IPS-20b (cell line): ENCODE measurements at regions not wholly inside any gene's neighbourhood (a gene's known extent, or its start where the extent isn't known, plus 50 kb on each side); places are given as distances from the start of the nearest gene placed in this dataset.

Experiments used
- H3K27ac ChIP-seq: one replicate; pipeline ENCODE4 v1.5.1; 2013; ENCODE audit warnings: low read length
- H3K27me3 ChIP-seq: 2 replicates; pipeline ENCODE4 v1.6.1; 2013; ENCODE audit warnings: mild to moderate bottlenecking, low read length, inconsistent platforms; ENCODE audit not compliant: insufficient read depth
- H3K36me3 ChIP-seq: 2 replicates; pipeline ENCODE4 v1.6.1; 2013; ENCODE audit warnings: low read depth, mild to moderate bottlenecking, inconsistent platforms, low read length, moderate library complexity; ENCODE audit not compliant: insufficient read depth
- H3K4me1 ChIP-seq: 2 replicates; pipeline ENCODE4 v1.6.1; 2013; ENCODE audit warnings: mild to moderate bottlenecking, control low read depth, inconsistent platforms, low read length, moderate library complexity; ENCODE audit not compliant: insufficient read depth
- H3K4me3 ChIP-seq: 2 replicates; pipeline ENCODE4 v1.5.1; 2013; ENCODE audit warnings: mild to moderate bottlenecking, low read length, inconsistent platforms
- H3K9ac ChIP-seq: 2 replicates; pipeline ENCODE4 v1.6.1; 2013; ENCODE audit warnings: low read depth, mild to moderate bottlenecking, inconsistent platforms, low read length, moderate library complexity
- H3K9me3 ChIP-seq: 2 replicates; pipeline ENCODE4 v1.6.1; 2013; ENCODE audit warnings: mild to moderate bottlenecking, low read depth, low read length, inconsistent platforms; ENCODE audit not compliant: insufficient read depth

- Histone ChIP-seq H3K27me3 (no peaks in the 10 kb centered on the region), H3K9ac (no peak overlapping the region), H3K4me1 (no peaks in the 10 kb centered on the region; the same call in 1 of the 2 replicates), H3K27ac (no peak overlapping the region), H3K4me3 (no peak overlapping the region), H3K9me3 (peaks cover 21% of the 10 kb centered on the region), H3K36me3 (no peaks in the 10 kb centered on the region)
Observed at GRCh38 chr12:113580437-113580836, 108.8 kb upstream of the LHX5 start.

DNA sequence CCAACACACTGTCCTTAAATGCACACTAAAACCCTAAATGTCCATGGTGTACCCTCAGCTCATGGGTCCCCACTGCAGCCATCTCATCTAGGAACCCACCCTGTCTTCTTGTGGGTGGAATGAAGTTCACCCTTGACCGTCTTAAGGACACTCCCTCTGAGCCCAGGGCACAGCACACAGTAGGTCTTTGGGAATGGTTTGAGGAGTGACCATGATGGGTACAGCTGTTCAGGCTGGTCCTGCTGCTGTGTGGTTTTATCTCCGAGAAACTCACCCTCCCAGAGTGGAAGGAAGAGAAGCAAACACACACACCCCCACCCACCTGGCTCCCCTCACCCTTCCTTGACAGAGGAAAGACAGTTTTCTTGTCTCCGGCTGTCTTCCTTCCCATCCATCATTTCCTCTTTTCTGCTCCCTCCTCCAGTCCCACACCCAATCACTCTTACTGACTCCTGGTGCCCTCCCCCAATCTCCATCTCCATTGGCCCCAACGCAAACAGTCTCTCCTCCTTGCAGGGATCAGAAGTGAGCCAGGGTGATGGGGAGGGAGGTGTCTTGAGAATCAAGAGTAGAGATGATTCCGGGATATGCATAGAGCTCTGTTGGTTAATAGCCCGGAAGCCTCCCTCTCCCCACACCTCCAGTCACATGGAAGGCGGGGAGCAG, 105.9 kb upstream of the LHX5 start:
- no peak overlapping the region for H3K9ac ChIP-seq
- peaks cover 21% of the 10 kb centered on the region for H3K9me3 ChIP-seq
- H3K27ac ChIP-seq, result no peak overlapping the region
- H3K36me3 ChIP-seq, result no peaks in the 10 kb centered on the region
- no peaks in the 10 kb centered on the region for H3K27me3 ChIP-seq
- H3K4me1 ChIP-seq, result no peaks in the 10 kb centered on the region
- no peak overlapping the region for H3K4me3 ChIP-seq

DNA sequence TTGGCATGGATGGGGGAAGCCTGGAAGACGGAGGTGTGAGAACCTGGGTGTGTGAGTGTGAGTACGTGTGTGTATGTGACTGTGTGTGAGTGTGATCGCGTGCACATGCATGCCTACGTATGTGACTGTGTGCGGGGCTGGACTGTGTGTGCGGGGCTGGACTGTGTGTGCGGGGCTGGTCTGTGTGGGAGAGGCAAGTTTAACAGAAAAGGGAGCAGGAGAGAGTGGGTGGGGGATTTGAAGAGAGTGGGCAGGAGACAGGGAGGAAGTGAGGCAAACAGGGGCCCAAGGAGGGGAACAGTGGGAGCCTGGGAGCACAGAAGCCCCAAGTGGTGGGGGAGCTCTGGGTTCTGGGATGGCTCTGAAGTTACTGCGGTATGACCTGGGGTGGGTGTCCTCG, 103.7 kb upstream of the LHX5 start:
- Histone ChIP-seq H3K9ac (no peak overlapping the region), H3K4me3 (no peak overlapping the region), H3K4me1 (no peaks in the 10 kb centered on the region), H3K27me3 (no peaks in the 10 kb centered on the region), H3K27ac (no peak overlapping the region), H3K9me3 (peaks cover 7% of the 10 kb centered on the region; the same call in 1 of the 2 replicates), H3K36me3 (no peaks in the 10 kb centered on the region)

DNA sequence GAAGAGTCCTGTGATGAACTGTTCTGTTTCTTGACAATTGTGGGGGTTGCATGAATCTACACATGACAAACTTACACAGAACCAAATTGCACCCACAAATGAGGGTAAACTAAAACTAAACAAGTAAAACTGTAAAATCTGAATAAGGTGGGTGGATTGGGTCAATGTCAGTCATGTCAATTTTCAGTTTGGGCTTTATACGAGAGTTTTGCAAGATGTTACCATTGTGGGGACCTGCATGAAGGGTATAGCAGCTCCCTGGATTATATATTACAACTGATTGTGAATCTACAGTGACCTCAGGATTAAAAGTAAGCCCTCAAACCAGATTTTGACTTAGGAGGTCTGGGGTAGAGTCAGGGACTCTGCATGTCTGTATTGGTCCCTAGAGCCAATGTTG, 101.5 kb upstream of the LHX5 start:
- H3K27me3 ChIP-seq, result no peaks in the 10 kb centered on the region

GRCh38 chr12:113571713-113572112, 100.0 kb upstream of the LHX5 start:
- Histone ChIP-seq H3K27ac (no peak overlapping the region), H3K4me3 (no peak overlapping the region), H3K9me3 (no peaks in the 10 kb centered on the region), H3K4me1 (no peaks in the 10 kb centered on the region), H3K27me3 (no peaks in the 10 kb centered on the region), H3K9ac (no peak overlapping the region), H3K36me3 (no peaks in the 10 kb centered on the region)

More for the DNA sequence above, 101.5 kb upstream of the LHX5 start:
- Histone ChIP-seq H3K9me3 (no peaks in the 10 kb centered on the region), H3K27ac (no peak overlapping the region), H3K4me3 (no peak overlapping the region), H3K4me1 (no peaks in the 10 kb centered on the region), H3K9ac (no peak overlapping the region), H3K36me3 (no peaks in the 10 kb centered on the region)

DNA sequence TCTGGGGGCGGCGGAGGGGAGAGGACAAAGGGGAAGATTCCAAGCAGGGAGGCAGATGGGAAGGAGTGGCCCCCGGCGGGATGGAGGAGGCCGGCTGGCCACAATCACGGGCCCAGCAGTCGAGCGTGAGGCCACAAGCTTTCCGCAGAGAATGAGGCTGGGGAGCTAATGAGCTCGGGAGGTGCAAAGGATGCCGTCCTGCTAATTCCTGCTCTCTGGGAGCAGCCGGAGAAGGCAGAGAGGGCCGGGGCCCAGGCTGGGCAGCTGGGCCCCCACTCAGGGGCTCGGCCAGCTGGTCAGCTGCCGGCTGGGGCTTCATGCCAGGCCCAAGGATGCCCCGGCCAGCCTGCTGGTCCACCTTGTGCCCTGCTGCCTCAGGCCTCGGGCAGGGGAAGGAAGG, 98.1 kb upstream of the LHX5 start:
- Histone ChIP-seq H3K27me3 (no peaks in the 10 kb centered on the region), H3K36me3 (no peaks in the 10 kb centered on the region), H3K4me1 (no peaks in the 10 kb centered on the region), H3K9ac (no peak overlapping the region), H3K9me3 (no peaks in the 10 kb centered on the region), H3K27ac (no peak overlapping the region), H3K4me3 (no peak overlapping the region)

GRCh38 chr12:113568021-113568420, 96.3 kb upstream of the LHX5 start:
- H3K9me3 ChIP-seq, result no peaks in the 10 kb centered on the region
- no peaks in the 10 kb centered on the region for H3K4me1 ChIP-seq
- no peaks in the 10 kb centered on the region for H3K36me3 ChIP-seq
- H3K4me3 ChIP-seq, result no peak overlapping the region
- H3K9ac ChIP-seq, result no peak overlapping the region
- H3K27ac ChIP-seq, result no peak overlapping the region
- no peaks in the 10 kb centered on the region for H3K27me3 ChIP-seq

- H3K4me1 ChIP-seq, result no peaks in the 10 kb centered on the region
- H3K4me3 ChIP-seq, result no peak overlapping the region
- no peak overlapping the region for H3K27ac ChIP-seq
- no peak overlapping the region for H3K9ac ChIP-seq
- H3K36me3 ChIP-seq, result no peaks in the 10 kb centered on the region
- H3K9me3 ChIP-seq, result no peaks in the 10 kb centered on the region
- H3K27me3 ChIP-seq, result no peaks in the 10 kb centered on the region
Observed at GRCh38 chr12:113565368-113565767, 93.7 kb upstream of the LHX5 start.

- Histone ChIP-seq H3K27me3 (no peaks in the 10 kb centered on the region), H3K36me3 (no peaks in the 10 kb centered on the region), H3K27ac (no peak overlapping the region)
Observed at GRCh38 chr12:113561068-113561780, 89.6 kb upstream of the LHX5 start.

DNA sequence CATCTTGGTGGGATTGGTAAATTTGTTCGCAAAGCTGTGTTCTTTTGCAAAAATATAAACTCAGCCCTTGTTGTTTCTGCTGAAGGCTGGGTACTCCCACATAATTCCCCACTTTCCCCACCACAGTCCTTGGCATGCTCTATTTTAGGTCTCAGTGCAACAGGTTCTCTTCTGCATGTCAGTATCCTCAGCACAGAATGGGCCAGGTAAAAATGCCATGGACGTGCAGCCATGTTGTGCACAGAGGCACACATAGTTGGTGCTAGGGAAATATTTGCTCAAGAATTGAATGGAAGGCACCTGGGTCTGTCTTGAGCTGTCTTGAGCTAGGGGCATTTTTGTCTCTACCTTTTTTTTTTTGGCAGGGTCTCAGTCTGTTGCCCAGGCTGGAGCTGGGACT, 87.8 kb upstream of the LHX5 start:
- H3K4me1 ChIP-seq, result no peaks in the 10 kb centered on the region
- no peaks in the 10 kb centered on the region for H3K9me3 ChIP-seq
- H3K27me3 ChIP-seq, result no peaks in the 10 kb centered on the region
- H3K27ac ChIP-seq, result no peak overlapping the region
- H3K4me3 ChIP-seq, result no peak overlapping the region
- H3K36me3 ChIP-seq, result no peaks in the 10 kb centered on the region
- H3K9ac ChIP-seq, result no peak overlapping the region

More at GRCh38 chr12:113561068-113561780, 89.6 kb upstream of the LHX5 start:
- H3K9me3 ChIP-seq, result no peaks in the 10 kb centered on the region
- no peaks in the 10 kb centered on the region for H3K4me1 ChIP-seq
- H3K9ac ChIP-seq, result no peak overlapping the region
- no peak overlapping the region for H3K4me3 ChIP-seq

DNA sequence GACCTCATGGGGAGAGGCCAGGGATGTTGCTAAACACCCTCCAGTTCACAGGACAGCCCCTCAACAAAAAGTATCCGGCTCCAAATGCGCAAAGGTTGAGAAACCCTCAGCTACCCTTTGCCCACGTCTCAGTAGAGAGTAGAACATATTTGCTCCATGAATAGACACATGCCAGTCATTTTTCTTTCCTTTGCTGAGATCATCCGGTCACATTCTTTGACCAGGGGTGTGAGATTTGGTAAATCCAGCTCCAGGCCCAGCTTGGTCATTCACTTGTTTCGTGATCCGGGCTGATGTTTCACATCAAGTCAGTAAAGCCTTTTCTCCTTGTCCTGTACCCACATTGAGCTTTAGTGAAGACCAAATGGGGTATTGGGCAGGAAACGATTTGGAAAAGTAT, 83.6 kb upstream of the LHX5 start:
- Histone ChIP-seq H3K4me1 (no peaks in the 10 kb centered on the region), H3K9ac (no peak overlapping the region), H3K9me3 (no peaks in the 10 kb centered on the region), H3K4me3 (no peak overlapping the region), H3K27me3 (no peaks in the 10 kb centered on the region), H3K36me3 (no peaks in the 10 kb centered on the region), H3K27ac (no peak overlapping the region)

GRCh38 chr12:113552760-113553159, 81.1 kb upstream of the LHX5 start:
- Histone ChIP-seq H3K36me3 (no peaks in the 10 kb centered on the region), H3K27me3 (peaks cover 4% of the 10 kb centered on the region; the same call in 1 of the 2 replicates), H3K27ac (no peak overlapping the region)

More at GRCh38 chr12:113552760-113553159, 81.1 kb upstream of the LHX5 start:
- Histone ChIP-seq H3K9me3 (no peaks in the 10 kb centered on the region), H3K4me3 (no peak overlapping the region), H3K9ac (no peak overlapping the region), H3K4me1 (no peaks in the 10 kb centered on the region)
